Fibroblast of villous mesenchyme (primary cell): ENCODE measurements at regions not wholly inside any gene's neighbourhood (a gene's known extent, or its start where the extent isn't known, plus 50 kb on each side); places are given as distances from the start of the nearest gene placed in this dataset.
"Not testable (repeated sequence)": the region's sequence is repeated elsewhere in the genome, so short reads cannot be mapped to it uniquely, and the experiment has no call there.

Experiments
- DNase-seq: peaks from one replicate; pipeline ENCODE4 v3.0.0-alpha.2; 2010; ENCODE audit warnings: low read depth
- H3K4me3 ChIP-seq: 2 replicates; pipeline ENCODE4 v1.5.1; 2011; ENCODE audit warnings: low read depth, mild to moderate bottlenecking, low read length
- CTCF ChIP-seq: IDR thresholded peaks from 2 replicates; pipeline ENCODE4 v1.5.1; 2012; ENCODE audit warnings: low read depth, mild to moderate bottlenecking, low read length; ENCODE audit not compliant: insufficient read depth

- DNase-seq = no peak
- TF ChIP-seq CTCF = no peak
- H3K4me3 ChIP-seq = no peak overlapping the region
These were observed 370.4 kb downstream of the NDFIP2 start for GRCh38 chr13:79851318-79851717.

GRCh38 chr13:79847882-79848592 lies 367.1 kb downstream of the NDFIP2 start:
- no peak overlapping the region for H3K4me3 ChIP-seq
- DNase-seq = no peak
- no peak for TF ChIP-seq CTCF

GRCh38 chr13:79846386-79846785 lies 365.4 kb downstream of the NDFIP2 start:
- TF ChIP-seq CTCF = no peak
- DNase-seq = no peak
- H3K4me3 ChIP-seq = no peak overlapping the region

GRCh38 chr13:79837741-79838450 lies 356.9 kb downstream of the NDFIP2 start:
- DNase-seq = peak; percentile 30
- no peak for TF ChIP-seq CTCF
- H3K4me3 ChIP-seq = no peak overlapping the region

- not testable (repeated sequence) for DNase-seq, H3K4me3 ChIP-seq
These were observed 355.2 kb downstream of the NDFIP2 start for GRCh38 chr13:79836121-79836520.

- DNase-seq = no peak
- TF ChIP-seq CTCF = no peak
- H3K4me3 ChIP-seq = no peak overlapping the region
These were observed 353.9 kb downstream of the NDFIP2 start for GRCh38 chr13:79834876-79835275.

GRCh38 chr13:79833991-79834390 lies 353.0 kb downstream of the NDFIP2 start:
- peak; percentile 45 for DNase-seq
- TF ChIP-seq CTCF = no peak
- no peak overlapping the region for H3K4me3 ChIP-seq
